ENCODE measurements at regions not wholly inside any gene's neighbourhood (a gene's known extent, or its start where the extent isn't known, plus 50 kb on each side); places are given as distances from the start of the nearest gene placed in this dataset.

GRCh38 chr4:45985038-45985437 lies 138.8 kb downstream of the GABRG1 start:
- Histone ChIP-seq H3K9me3 (no peaks in the 10 kb centered on the region), H3K4me1 (ENCODE audit: insufficient read depth) (no peaks in the 10 kb centered on the region), H3K27ac (no peak overlapping the region), H3K4me3 (no peak overlapping the region), H3K27me3 (no peaks in the 10 kb centered on the region), H3K36me3 (no peaks in the 10 kb centered on the region)
- intact Hi-C loops (cut with DNase I) = no loop called here
- TF ChIP-seq EP300 (IDR thresholded peaks at IDR 0.05) = no peak
- TF ChIP-seq POLR2A (IDR thresholded peaks at IDR 0.05) = no peak
- TF ChIP-seq CTCF (IDR thresholded peaks at IDR 0.05) = no peak
- DNase-seq = no peak

- DNase-seq = no peak
- no peak overlapping the region for H3K27ac ChIP-seq
- no peaks in the 10 kb centered on the region for H3K4me1 ChIP-seq (ENCODE audit: insufficient read depth)
- TF ChIP-seq EP300 (IDR thresholded peaks at IDR 0.05) (no peak), CTCF (IDR thresholded peaks at IDR 0.05) (no peak), POLR2A (IDR thresholded peaks at IDR 0.05) (no peak)
- no peaks in the 10 kb centered on the region for H3K27me3 ChIP-seq
- no peaks in the 10 kb centered on the region for H3K36me3 ChIP-seq
- H3K9me3 ChIP-seq = no peaks in the 10 kb centered on the region
- whole genome bisulfite sequencing, 3 donors = 81 to 83% (median 81%) methylated on average over 3 of the region's 3 CpGs
- intact Hi-C loops (cut with DNase I) = no loop called here
- no peak overlapping the region for H3K4me3 ChIP-seq
Observed at GRCh38 chr4:45971108-45971507, 152.7 kb downstream of the GABRG1 start.

GRCh38 chr4:45957353-45957752 lies 166.5 kb downstream of the GABRG1 start:
- no peaks in the 10 kb centered on the region for H3K27me3 ChIP-seq
- H3K9me3 ChIP-seq = no peaks in the 10 kb centered on the region
- no peak for TF ChIP-seq CTCF (IDR thresholded peaks at IDR 0.05)
- no peak for TF ChIP-seq EP300 (IDR thresholded peaks at IDR 0.05)
- TF ChIP-seq POLR2A (IDR thresholded peaks at IDR 0.05) = no peak
- H3K27ac ChIP-seq = no peak overlapping the region
- DNase-seq = no peak
- H3K4me3 ChIP-seq = no peak overlapping the region
- intact Hi-C loops (cut with DNase I) = no loop called here
- H3K4me1 ChIP-seq (ENCODE audit: insufficient read depth) = no peaks in the 10 kb centered on the region
- no peaks in the 10 kb centered on the region for H3K36me3 ChIP-seq

- TF ChIP-seq POLR2A (IDR thresholded peaks at IDR 0.05) = no peak
- TF ChIP-seq CTCF (IDR thresholded peaks at IDR 0.05) = no peak
- TF ChIP-seq EP300 (IDR thresholded peaks at IDR 0.05) = no peak
- H3K9me3 ChIP-seq = no peaks in the 10 kb centered on the region
Observed at GRCh38 chr4:45954276-45954675, 169.6 kb downstream of the GABRG1 start.

GRCh38 chr4:45951153-45951552 lies 172.7 kb downstream of the GABRG1 start:
- intact Hi-C loops (cut with DNase I) = no loop called here

More at GRCh38 chr4:45954276-45954675, 169.6 kb downstream of the GABRG1 start:
- no peaks in the 10 kb centered on the region for H3K27me3 ChIP-seq
- intact Hi-C loops (cut with DNase I) = no loop called here
- no peaks in the 10 kb centered on the region for H3K36me3 ChIP-seq
- DNase-seq = no peak
- no peak overlapping the region for H3K27ac ChIP-seq
- H3K4me1 ChIP-seq (ENCODE audit: insufficient read depth) = no peaks in the 10 kb centered on the region
- H3K4me3 ChIP-seq = no peak overlapping the region
- WGBS, 3 donors = 50 to 55% (median 51%) methylated on average over 3 of the region's 3 CpGs

More at GRCh38 chr4:45951153-45951552, 172.7 kb downstream of the GABRG1 start:
- Histone ChIP-seq H3K27me3 (no peaks in the 10 kb centered on the region), H3K36me3 (no peaks in the 10 kb centered on the region), H3K27ac (no peak overlapping the region), H3K9me3 (no peaks in the 10 kb centered on the region), H3K4me3 (no peak overlapping the region), H3K4me1 (ENCODE audit: insufficient read depth) (no peaks in the 10 kb centered on the region)
- no peak for DNase-seq
- 49 to 75% (median 55%) methylated on average over 1 of the region's 1 CpG for WGBS, 3 donors
- TF ChIP-seq EP300 (IDR thresholded peaks at IDR 0.05) = no peak
